ENCODE measurements at regions not wholly inside any gene's neighbourhood (a gene's known extent, or its start where the extent isn't known, plus 50 kb on each side); places are given as distances from the start of the nearest gene placed in this dataset.

GRCh38 chr2:88810017-88810416, 118.5 kb downstream of the RPIA start:
- TF ChIP-seq POLR2AphosphoS5 (IDR thresholded peaks at IDR 0.05) = no peak
- TF ChIP-seq EP300 (IDR thresholded peaks at IDR 0.05) = no peak
- no peak for TF ChIP-seq CTCF (IDR thresholded peaks at IDR 0.05)
- TF ChIP-seq POLR2A (IDR thresholded peaks at IDR 0.05; ENCODE audit: low read depth) = no peak
- Histone ChIP-seq H3K4me1 (no peaks in the 10 kb centered on the region), H3K27me3 (peaks cover 0 to 19% (median 0%) of the 10 kb centered on the region in 4 donors), H3K36me3 (no peaks in the 10 kb centered on the region), H3K27ac (replicated peaks in 1 of 4) (no peak overlapping the region), H3K9me3 (no peaks in the 10 kb centered on the region), H3K4me3 (no peak overlapping the region)
- peak; percentile 72 for DNase-seq (ENCODE audit: extremely low spot score)
- intact Hi-C loops (cut with DNase I) = no loop called here
- WGBS = 35% methylated on average over 2 of the region's 2 CpGs

- DNase-seq (ENCODE audit: extremely low spot score) = peak; percentile 75
- Histone ChIP-seq H3K27ac (replicated peaks in 1 of 4) (no peak overlapping the region), H3K9me3 (peaks cover 0 to 2% (median 0%) of the 10 kb centered on the region in 4 donors), H3K4me1 (no peaks in the 10 kb centered on the region), H3K36me3 (no peaks in the 10 kb centered on the region), H3K27me3 (peaks cover 0 to 19% (median 0%) of the 10 kb centered on the region in 4 donors), H3K4me3 (no peak overlapping the region)
- intact Hi-C loops (cut with DNase I) = no loop called here
- 97% methylated on average over 8 of the region's 8 CpGs for WGBS
- no peak for TF ChIP-seq POLR2A (IDR thresholded peaks at IDR 0.05; ENCODE audit: low read depth)
- TF ChIP-seq EP300 (IDR thresholded peaks at IDR 0.05) = no peak
- no peak for TF ChIP-seq CTCF (IDR thresholded peaks at IDR 0.05)
- TF ChIP-seq POLR2AphosphoS5 (IDR thresholded peaks at IDR 0.05) = no peak
Measured at GRCh38 chr2:88810488-88810887, 119.0 kb downstream of the RPIA start.

- WGBS = 43% methylated on average over 3 of the region's 3 CpGs
Measured at GRCh38 chr2:88811233-88811632, 119.8 kb downstream of the RPIA start.

GRCh38 chr2:88811681-88812080, 120.2 kb downstream of the RPIA start:
- Histone ChIP-seq H3K4me1 (no peaks in the 10 kb centered on the region), H3K9me3 (peaks cover 0 to 7% (median 0%) of the 10 kb centered on the region in 4 donors), H3K36me3 (no peaks in the 10 kb centered on the region), H3K27ac (replicated peaks in 1 of 4) (no peak overlapping the region), H3K4me3 (no peak overlapping the region), H3K27me3 (peaks cover 0 to 19% (median 0%) of the 10 kb centered on the region in 4 donors)
- 75% methylated on average over 7 of the region's 8 CpGs for WGBS
- DNase-seq (ENCODE audit: extremely low spot score) = peak; percentile 80
- TF ChIP-seq EP300 (IDR thresholded peaks at IDR 0.05) (no peak), POLR2AphosphoS5 (IDR thresholded peaks at IDR 0.05) (no peak), POLR2A (IDR thresholded peaks at IDR 0.05; ENCODE audit: low read depth) (no peak), CTCF (IDR thresholded peaks at IDR 0.05) (no peak)
- intact Hi-C loops (cut with DNase I) = no loop called here

More at GRCh38 chr2:88811233-88811632, 119.8 kb downstream of the RPIA start:
- Histone ChIP-seq H3K4me3 (no peak overlapping the region), H3K27me3 (peaks cover 0 to 19% (median 0%) of the 10 kb centered on the region in 4 donors), H3K9me3 (peaks cover 0 to 7% (median 0%) of the 10 kb centered on the region in 4 donors), H3K36me3 (no peaks in the 10 kb centered on the region), H3K4me1 (no peaks in the 10 kb centered on the region), H3K27ac (replicated peaks in 1 of 4) (no peak overlapping the region)
- DNase-seq (ENCODE audit: extremely low spot score) = no peak
- intact Hi-C loops (cut with DNase I) = no loop called here
- TF ChIP-seq CTCF (IDR thresholded peaks at IDR 0.05) (no peak), POLR2A (IDR thresholded peaks at IDR 0.05; ENCODE audit: low read depth) (no peak), POLR2AphosphoS5 (IDR thresholded peaks at IDR 0.05) (no peak), EP300 (IDR thresholded peaks at IDR 0.05) (no peak)

GRCh38 chr2:88813612-88814011, 122.1 kb downstream of the RPIA start:
- 86% methylated on average over 4 of the region's 4 CpGs for WGBS
- DNase-seq (ENCODE audit: extremely low spot score) = peak; percentile 70
- peaks cover 0 to 7% (median 0%) of the 10 kb centered on the region in 4 donors for H3K9me3 ChIP-seq
- H3K36me3 ChIP-seq = no peaks in the 10 kb centered on the region
- TF ChIP-seq POLR2A (IDR thresholded peaks at IDR 0.05; ENCODE audit: low read depth) (no peak), POLR2AphosphoS5 (IDR thresholded peaks at IDR 0.05) (no peak), CTCF (IDR thresholded peaks at IDR 0.05) (no peak), EP300 (IDR thresholded peaks at IDR 0.05) (no peak)
- H3K27me3 ChIP-seq = peaks cover 0 to 12% (median 0%) of the 10 kb centered on the region in 4 donors
- no peak overlapping the region for H3K27ac ChIP-seq (replicated peaks in 1 of 4)
- H3K4me3 ChIP-seq = no peak overlapping the region
- intact Hi-C loops (cut with DNase I) = no loop called here
- H3K4me1 ChIP-seq = no peaks in the 10 kb centered on the region
